Activated CD4-positive, alpha-beta T cell treated with anti-CD3 and anti-CD28 coated beads, Interleukin-2, amount 50 U/mL, for 24 hours (primary cell): ENCODE measurements at regions not wholly inside any gene's neighbourhood (a gene's known extent, or its start where the extent isn't known, plus 50 kb on each side); places are given as distances from the start of the nearest gene placed in this dataset.
"Not testable (repeated sequence)": the region's sequence is repeated elsewhere in the genome, so short reads cannot be mapped to it uniquely, and the experiment has no call there.

Source experiments
- DNase-seq, 2 donors: peaks; one replicate each; pipeline ENCODE4 v3.0.0-alpha.2; 2020; ENCODE audit warnings: low read depth in 1 of 2, low spot score in 1 of 2

DNA sequence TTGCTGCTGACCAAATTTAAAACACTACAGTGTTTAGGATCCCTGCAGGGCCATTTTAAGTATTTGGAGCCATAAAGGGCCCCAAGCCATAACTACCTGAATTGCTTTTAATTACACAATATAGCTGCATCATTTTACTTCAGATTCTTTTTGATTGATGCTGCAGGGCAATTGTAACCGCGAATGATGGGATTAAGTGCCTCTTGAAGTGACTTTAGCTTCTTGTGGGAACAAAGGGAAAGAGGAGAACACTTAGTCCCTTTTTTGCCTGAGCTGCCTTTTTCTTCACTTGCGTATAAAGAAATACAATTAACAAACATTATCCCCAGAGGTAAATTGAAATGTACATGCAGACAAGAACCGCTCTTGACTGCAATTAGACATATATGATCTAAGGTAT is 228.5 kb downstream of the ZIC5 start:
- no peak for DNase-seq

DNA sequence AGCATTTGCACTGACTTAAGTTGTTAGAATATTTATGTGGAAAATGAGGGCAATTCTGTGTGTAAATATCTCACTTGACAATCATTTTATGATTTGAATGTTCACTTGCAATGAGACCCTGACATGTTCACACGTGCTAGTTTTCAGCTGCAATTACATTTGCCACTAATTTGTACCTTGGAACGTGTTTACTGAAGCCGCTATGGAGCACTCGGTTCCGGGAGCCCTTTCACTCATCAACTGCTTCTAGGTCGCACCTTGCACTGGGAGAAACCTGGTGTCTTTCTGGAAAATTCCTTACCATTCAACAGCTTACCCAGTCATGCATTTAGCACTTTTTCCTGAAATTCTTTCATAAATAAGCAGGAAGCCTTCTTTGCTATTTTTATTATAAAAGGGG is 229.6 kb downstream of the ZIC5 start:
- DNase-seq: no peak

DNA sequence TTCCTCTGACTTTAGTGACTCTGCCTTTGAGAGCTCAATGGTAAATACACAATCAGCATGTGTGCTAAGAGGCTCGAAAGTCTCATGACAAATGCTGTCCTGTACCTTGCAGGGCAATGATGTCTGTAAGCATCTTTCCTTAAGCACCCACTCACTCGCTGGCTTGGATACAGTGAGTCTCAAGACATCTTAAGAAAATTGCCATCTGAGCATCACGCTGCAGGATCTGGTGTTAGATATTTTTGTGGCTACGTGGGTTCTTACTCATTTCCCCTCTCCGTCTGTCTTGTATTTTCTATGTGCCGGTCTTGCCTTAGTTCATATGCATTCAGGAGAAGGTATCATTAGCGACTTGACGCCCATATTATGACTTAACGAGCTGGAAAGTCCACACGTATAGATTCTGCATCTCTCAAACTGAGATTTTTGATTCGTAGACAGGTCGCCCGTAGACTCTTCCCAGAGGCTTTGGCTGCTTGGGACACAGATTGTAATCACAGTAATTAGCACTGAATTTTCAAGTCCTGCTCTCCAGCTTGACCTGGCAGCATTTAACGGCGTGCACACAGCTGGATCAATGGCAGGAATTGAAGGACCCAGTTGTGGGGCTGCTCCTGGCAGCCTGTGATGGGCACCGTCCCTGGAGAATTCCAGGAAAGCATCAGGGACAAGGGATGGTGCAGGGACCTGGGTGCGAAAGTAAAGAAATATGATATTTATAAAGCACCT is 231.2 kb downstream of the ZIC5 start:
- no peak for DNase-seq

DNA sequence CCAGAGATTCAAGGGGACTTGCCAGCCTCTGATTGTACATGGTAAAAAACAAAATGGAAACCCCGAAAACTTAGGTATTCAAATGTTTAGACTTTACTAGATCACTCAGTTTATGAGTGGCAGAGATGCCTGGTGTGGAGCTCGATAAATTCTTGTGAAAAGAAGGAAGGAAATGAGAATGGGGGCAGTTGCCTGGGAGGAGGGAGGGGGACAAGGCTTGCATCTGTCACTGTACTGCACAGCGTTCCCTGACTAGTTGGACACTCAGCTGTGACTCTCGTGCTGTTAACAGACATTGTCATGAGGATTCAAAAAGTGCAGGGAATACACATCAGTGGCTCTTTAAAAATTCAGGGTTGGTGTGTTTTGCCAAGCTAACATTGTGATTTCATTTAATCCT is 232.9 kb downstream of the ZIC5 start:
- DNase-seq: no peak

DNA sequence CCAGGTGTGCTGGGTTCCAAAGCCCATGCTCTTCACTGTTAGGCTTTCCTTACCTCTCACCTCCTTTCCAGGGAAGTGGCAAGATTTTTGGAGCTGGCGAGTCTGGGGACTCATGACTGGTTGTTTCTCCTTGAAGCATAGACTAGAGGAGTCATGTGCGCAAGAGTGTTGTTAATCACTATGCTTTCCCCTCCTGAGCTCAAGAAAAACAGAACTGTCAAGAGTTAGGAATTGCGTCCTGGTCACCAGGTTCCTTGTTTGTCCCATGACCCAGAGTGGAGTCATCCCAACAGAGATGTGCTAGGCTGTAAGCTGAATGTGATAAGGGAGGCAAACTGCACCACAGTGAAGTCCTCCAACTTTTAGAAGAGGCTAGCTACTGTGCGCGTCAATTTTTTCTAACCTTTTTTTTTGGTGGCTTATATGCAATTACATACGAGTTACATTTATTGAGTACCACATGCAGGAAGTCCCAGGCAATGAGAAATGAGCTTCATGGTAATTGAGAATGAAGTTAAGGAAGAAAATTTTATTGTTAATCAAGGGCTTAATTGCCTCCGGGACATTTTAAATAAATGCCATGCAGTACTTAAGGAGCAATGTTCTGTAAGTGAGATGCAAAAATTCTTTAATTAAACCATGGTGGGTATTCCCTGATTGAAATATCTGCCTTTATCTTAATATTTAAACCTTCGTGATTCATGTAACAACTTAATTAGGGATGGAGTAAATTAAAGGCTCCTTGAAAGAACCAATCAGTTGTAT is 233.9 kb downstream of the ZIC5 start:
- no peak for DNase-seq

DNA sequence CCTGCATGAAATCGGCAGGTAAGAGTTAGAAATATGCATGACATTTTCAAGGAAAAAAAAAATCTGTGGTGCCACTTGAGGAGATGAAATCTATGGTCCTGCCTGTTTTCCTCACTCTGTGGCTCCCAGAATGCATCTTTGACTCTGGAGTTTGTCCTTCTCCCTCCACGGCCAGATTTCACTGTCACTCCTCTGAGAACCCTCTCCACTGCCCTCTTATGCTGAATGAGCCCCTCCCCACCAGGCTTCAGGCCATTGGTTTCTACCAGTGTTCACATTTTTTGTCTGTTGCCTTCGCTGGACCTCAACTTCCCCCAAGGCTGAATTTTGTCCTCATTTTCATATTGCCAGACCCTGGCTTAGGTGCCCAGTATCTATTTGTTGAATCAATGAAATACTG is 235.0 kb downstream of the ZIC5 start:
- no peak for DNase-seq

DNA sequence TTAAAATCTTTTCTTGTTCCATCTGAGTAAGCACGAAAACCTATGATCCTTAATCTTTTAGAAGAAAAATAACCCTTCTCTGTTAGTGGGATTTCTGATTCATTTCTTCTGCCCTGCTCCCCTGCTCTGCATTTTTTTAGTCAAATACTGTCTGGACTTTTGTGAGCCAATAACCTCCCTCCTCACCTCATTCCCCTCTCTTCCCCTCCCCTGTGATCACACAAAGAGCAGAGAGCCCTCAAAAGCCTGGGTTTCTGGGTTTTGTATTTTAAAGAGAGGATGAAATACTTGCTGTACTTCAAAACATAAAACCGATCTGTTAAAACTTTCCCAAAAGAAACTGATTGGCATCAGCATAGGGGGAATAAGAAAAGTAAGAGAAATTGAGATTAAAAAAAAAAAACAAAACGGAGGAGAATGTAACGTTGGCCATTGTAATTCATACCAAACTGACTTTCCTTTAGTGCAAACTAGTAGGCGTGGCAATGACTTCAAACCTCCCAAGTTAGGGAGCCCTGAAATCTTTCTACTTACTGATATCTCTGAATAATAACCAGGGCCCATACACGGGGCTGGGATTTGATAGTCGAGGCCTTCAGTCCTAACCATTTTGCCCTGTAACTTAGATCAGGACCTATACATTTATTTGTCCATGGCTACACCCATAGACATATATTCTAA is 232.9 kb downstream of the TM9SF2 start:
- DNase-seq: no peak

DNA sequence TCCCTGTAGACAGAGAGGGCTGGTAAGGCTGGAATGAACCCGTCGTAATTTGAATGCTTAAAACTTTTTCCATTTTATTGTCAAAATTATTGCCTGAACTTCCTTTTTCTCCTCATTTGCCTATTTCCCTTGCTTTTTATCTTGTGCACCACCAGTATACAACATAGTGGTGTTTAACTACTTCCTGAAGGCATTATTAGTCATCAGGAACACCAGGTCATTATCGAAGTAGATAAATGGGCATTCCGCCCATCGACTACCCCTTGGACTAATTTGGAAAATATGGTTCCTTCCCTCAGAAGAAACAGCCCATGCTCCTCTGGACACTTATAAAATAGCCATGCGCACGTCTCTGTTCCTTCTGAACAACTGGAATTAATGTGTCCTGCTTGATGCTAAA is 232.1 kb downstream of the TM9SF2 start:
- DNase-seq: no peak

DNA sequence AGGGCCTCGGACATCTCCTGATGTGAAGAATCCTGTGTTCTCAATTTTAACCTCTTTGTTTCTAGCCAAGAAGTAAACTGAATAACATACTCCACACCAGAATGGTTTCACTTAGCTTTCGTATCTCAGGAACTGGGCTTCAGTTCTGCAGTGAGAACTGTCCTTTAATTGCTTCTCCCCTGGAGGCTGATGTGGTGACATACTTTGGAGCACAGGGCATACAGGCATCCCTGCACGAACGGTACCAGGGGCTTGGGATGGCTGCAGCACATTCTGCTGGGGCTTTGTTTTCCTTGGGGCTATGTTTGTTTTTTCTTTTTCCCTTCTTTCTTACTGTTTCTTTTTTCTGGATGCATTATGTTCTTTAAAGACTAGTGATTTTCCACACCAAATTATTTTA is 230.5 kb downstream of the TM9SF2 start:
- no peak for DNase-seq

DNA sequence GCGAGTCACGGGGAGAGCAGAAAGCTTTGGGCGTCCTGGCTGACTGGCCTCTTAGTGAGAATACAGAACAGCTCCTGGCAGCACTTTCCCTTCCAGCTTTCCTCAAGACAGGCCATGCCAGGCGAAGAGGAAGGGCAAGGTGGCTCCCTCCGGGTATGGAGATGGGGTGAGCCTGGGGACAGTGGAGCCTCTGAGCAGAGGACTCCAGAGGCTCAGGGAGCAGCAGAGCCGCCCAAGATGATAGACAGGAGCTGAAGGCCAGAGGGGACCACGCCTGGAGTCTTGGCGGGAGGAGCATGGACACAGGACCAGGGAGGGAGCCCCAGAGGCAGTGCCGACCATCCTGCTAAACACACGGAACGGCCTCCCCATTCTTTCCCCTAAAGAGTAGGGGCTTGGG is 229.1 kb downstream of the TM9SF2 start:
- DNase-seq: no peak

DNA sequence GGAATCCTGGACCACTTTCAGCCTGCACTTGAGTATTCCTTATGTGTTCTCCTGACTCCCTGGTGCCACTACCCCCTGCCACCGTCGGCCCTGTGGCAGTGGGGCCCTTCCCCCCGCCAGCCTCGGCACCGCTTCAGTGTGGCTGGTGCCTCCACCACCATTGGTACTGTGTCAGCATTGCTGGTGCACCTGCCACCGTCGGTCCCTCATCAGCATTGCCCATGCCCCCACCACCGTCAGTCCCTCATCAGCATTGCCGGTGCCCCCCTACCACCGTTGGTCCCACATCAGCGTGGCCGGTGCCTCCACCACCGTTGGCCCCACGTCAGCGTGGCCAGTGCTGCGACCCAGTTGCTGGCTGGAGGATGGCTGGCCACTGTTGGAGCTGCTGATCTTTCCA is 228.5 kb downstream of the TM9SF2 start:
- no peak for DNase-seq

DNA sequence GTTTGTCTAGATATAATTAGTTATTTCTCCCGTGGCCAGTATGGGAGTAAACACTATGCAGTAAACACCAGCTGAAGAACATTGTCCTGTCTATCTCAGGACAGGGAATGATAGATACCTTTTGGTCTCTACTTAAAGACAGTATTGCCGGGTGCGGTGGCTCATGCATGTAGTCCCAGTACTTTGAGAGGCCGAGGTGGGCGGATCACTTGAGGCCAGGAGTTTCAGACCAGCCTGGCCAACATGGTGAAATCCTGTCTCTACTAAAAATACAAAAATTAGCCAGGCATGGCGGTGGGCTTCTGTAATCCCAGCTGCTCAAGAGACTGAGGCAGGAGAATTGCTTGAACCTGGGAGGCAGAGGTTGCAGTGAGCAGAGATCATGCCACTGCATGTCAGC is 226.4 kb downstream of the TM9SF2 start:
- DNase-seq: not testable (repeated sequence)

DNA sequence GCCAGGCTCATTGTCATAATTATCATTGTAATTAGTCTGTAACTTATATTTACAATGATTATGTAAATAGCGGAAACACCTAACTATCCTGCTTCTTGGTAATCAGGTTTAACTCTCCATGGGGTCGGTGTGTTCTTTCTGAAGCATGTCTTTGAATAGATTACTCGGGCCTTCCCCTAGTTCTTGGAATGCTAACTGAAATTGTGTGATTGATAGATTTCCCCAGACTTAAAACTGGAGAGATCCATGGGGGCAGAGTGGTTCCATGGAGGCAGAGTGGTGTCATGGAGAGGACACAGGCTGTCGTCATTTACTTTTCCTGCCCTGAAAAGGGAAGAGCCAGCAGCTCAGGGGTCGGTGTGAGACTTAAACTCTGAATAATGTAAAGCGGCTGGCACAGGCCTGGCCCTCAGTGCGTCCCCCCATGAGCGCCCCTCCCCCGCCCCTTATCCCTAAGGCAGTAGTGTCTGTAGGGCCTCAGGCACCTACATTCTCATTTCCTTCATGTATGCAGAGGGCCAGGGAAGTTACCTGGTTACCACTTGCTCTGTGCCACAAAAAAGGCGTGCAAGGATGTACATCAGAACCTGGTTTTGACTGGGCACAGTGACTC is 225.1 kb downstream of the TM9SF2 start:
- no peak for DNase-seq

DNA sequence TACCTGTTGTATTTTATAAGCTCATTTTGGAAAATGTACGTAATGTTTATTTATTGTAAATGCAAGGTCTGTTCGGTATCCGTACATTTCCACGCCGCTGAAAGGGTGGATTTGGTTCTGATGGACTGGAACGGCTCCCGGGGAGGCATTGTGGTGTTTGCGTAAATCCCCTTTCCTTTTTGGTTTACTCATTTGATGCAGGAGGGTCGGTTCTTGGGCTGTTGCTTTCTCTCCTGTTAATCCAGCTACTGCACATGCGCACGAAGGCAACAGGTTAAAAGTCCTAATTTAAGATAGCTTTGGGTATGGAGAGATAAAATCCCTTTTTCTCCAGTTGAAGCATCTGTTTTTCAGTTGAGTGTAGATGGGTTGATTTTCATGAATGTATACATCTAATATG is 224.4 kb downstream of the TM9SF2 start:
- no peak for DNase-seq

DNA sequence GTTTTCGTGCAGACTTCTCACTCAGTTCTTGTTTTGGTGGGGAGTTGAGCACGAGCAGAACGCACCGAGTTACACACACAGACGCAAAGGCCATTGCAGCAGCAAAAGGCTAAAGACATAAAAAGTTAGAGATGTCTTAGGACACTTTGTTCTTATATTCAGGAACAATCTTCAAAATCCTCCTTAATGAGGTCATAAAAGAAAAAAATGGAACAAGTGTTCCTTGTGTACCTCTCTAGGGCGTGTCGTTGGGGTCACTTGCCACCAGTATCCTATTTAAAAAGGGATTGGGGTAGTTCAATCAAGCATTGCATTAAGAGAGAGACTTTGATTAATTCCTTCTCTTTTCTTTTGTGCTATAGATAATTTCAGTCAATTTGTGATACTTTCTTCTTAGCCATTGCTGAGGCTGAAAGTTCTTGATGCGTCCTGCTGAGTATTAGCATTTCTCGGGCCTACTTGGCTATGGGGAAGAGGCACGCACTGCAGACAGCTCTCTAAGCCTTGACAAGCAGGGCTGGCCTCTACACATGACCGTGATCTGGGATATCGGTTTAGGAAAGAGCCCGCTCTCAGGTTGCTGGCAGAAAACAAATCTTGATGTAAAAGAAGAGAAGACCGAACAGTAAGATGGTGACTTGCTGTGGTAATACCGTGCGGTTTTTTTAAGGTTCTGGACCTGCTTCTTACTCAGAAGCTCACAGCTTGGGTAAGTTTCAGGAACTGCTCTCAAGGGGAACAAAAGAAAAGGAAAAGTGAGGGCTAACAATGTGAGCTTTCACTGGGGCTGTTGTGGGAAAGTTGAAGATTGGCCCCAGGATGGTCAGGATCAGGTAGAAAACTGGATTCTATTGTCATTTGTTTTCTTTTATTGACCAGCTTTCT is 223.6 kb downstream of the TM9SF2 start:
- DNase-seq: no peak

DNA sequence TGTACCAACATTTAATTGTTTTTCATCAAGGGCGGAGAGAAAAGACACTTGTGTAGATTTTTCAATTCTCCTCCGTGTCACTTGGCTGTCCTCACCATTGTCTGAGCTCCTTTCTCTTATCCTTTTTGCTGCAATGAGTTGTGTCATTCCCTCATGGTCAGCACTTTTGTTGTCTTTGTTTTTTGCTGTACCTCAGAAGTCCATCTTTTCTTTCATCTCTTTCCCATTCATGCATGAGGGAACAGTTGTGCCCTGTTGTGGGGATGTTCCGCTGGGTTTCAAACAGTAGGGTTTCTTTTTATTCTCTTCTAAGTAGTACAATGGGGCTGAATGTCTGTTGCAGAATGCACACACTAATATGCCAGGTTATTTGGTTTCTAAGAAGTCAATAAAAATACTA is 222.6 kb downstream of the TM9SF2 start:
- DNase-seq: no peak

DNA sequence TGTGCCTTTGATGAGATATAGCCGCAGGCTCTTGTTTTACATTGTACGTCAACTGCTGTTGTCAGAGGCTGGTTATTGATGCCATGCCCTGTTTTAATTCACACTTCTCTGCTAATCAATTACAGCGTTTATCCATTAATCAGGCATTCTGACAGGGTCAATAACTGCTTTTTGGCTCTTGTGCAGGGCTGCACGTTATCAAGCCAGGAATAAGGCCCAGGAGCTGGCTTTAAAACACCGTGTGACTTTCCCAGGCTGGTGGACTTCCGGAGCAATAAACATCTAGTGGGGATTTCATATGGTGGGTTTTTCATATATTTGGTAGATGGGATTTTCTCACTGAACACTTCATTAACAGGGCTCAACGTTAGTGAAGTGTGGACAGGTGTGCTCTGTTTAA is 221.7 kb downstream of the TM9SF2 start:
- DNase-seq: no peak

DNA sequence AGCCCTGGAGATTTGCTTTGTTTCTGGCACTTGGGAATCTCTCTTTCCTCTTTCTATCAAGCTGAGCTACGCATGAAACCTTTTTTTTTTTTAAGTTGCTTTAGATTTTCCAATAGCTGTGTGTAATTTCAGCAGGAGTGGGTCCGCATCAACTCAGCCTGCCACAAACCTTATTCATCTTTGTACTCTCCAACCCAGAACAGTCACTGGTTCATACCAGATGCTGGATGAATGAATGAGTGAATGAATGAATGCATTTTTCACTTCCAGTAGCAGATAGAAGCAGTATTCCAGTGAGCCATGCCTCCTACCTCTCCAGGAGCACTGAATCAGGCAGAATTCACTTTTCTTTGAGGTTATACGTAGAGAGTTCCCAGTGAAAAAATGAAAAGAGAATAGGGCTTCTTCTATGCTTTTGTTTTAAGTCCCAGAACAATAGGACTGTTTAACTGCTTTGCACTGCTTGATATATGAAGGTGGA is 221.1 kb downstream of the TM9SF2 start:
- DNase-seq: no peak

DNA sequence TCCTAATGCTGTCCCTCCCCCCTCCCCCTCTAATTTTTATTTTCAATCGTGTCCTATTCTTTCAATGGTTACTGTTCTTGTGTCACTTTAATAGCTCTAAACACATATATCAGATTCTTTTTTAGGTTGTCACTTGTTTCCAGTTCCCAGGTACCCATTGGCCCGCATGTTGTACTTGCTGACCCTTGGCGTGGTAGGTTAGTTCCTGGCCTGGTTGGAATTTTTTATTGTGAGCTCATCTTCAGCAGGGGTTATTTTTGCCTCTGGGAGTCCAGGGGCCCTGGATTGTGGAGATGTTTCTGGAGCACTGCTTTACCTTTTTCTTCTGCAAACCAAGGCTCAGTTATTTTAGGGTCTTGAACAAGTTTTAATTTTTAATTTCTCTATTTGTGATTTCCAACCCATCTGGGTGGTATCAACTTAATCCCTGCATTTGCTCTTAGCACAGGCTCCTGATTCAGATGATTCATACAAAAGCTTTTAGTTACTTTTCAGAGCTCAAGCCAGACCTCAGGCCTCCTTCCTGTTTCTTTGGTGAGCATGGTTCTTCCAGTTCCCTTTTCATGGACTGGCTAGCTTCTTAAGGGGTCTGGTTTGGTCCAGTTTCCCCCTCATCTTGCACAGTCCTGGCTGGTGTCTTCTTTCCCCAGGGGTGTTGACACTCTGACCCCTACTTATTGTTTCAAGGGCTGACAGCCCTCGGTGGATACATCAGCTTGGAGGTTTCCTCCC is 220.5 kb downstream of the TM9SF2 start:
- DNase-seq: no peak
